ENCODE measurements at regions not wholly inside any gene's neighbourhood (a gene's known extent, or its start where the extent isn't known, plus 50 kb on each side); places are given as distances from the start of the nearest gene placed in this dataset.

DNA sequence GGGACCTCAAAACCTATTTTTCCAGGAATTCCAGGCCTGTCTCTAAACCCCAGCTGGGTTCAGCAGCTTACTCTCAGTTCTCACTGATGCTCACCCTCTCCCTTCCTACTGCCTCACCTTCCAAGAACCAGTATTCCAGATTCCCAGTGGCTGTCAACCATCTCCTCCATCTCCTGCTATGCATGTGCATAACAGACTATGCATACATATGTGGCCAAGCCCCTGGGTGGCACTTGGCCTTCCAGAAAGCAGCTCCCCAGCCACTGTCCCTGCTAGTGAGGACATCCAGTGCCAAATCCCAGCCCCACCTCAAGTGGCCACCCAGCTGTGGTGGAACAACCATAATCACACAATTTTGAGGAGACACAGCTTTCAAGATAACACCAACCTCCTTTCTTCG is 475.7 kb upstream of the PKN2 start:
- Histone ChIP-seq H3K27me3 (no peaks in the 10 kb centered on the region), H3K4me3 (no peak overlapping the region), H3K36me3 (no peaks in the 10 kb centered on the region), H3K9me3 (no peaks in the 10 kb centered on the region), H3K4me1 (no peaks in the 10 kb centered on the region), H3K27ac (no peak overlapping the region)
- WGBS, 2 donors = 82 to 94% methylated on average over 1 of the region's 1 CpG
- ATAC-seq (ENCODE audit: low FRiP score in 2 of 2) (no peak), DNase-seq (no peak)
- no peak for TF ChIP-seq POLR2AphosphoS5 (IDR thresholded peaks at IDR 0.05)
- TF ChIP-seq, protein P1, sequence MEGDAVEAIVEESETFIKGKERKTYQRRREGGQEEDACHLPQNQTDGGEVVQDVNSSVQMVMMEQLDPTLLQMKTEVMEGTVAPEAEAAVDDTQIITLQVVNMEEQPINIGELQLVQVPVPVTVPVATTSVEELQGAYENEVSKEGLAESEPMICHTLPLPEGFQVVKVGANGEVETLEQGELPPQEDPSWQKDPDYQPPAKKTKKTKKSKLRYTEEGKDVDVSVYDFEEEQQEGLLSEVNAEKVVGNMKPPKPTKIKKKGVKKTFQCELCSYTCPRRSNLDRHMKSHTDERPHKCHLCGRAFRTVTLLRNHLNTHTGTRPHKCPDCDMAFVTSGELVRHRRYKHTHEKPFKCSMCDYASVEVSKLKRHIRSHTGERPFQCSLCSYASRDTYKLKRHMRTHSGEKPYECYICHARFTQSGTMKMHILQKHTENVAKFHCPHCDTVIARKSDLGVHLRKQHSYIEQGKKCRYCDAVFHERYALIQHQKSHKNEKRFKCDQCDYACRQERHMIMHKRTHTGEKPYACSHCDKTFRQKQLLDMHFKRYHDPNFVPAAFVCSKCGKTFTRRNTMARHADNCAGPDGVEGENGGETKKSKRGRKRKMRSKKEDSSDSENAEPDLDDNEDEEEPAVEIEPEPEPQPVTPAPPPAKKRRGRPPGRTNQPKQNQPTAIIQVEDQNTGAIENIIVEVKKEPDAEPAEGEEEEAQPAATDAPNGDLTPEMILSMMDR (IDR thresholded peaks at IDR 0.05) = no peak
- TF ChIP-seq EP300 (IDR thresholded peaks at IDR 0.05) = no peak
- no peak for TF ChIP-seq POLR2A (IDR thresholded peaks at IDR 0.05)

DNA sequence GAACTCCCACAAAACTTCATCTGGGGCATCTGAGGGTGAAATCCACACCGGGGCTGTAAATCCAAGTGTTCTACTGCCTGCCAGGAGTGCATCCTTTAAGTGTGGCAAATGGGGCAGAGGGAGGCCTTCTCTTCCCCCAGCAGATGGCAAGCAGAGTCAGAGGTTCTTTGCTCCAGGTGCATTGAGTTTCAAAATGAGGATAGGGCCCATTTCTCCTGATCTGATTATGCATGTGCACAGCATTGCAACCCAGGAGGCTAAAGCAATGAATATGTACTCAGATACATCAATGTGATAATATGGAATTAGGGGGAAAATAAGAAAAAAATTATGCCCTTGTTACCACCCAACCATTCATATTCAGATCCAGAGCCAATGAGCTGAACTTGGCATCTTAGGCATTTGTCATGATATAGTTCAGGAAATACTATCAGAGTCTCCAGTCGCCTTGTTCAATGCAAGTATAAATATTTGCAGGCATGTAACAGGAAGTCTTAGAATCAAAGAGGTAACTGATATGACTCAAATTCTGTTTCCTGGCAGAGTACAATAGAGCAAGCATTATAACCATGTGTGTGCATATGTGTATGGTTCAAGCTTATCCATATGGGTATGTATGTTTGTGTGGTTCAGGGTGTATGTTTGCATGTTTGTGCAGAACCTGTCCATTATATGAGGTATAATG is 473.8 kb upstream of the PKN2 start:
- Histone ChIP-seq H3K36me3 (no peaks in the 10 kb centered on the region), H3K27me3 (no peaks in the 10 kb centered on the region), H3K4me1 (no peaks in the 10 kb centered on the region), H3K9me3 (no peaks in the 10 kb centered on the region), H3K27ac (no peak overlapping the region), H3K4me3 (no peak overlapping the region)
- ATAC-seq (ENCODE audit: low FRiP score in 2 of 2) (no peak), DNase-seq (no peak)
- WGBS, 2 donors = 63% methylated on average over 2 of the region's 2 CpGs
- TF ChIP-seq, protein P1 (IDR thresholded peaks at IDR 0.05) = no peak
- TF ChIP-seq POLR2A (IDR thresholded peaks at IDR 0.05) (no peak), EP300 (IDR thresholded peaks at IDR 0.05) (no peak), POLR2AphosphoS5 (IDR thresholded peaks at IDR 0.05) (no peak)

- TF ChIP-seq, protein P1 (IDR thresholded peaks at IDR 0.05) = no peak
- TF ChIP-seq EP300 (IDR thresholded peaks at IDR 0.05) = no peak
- no peak for TF ChIP-seq POLR2AphosphoS5 (IDR thresholded peaks at IDR 0.05)
- TF ChIP-seq POLR2A (IDR thresholded peaks at IDR 0.05) = no peak
- Histone ChIP-seq H3K9me3 (no peaks in the 10 kb centered on the region), H3K4me3 (no peak overlapping the region), H3K36me3 (no peaks in the 10 kb centered on the region), H3K4me1 (no peaks in the 10 kb centered on the region), H3K27ac (no peak overlapping the region), H3K27me3 (no peaks in the 10 kb centered on the region)
- 80 to 84% methylated on average over 4 of the region's 4 CpGs for WGBS, 2 donors
- no peak for ATAC-seq (ENCODE audit: low FRiP score in 2 of 2)
- no peak for DNase-seq
These were observed 467.6 kb upstream of the PKN2 start for GRCh38 chr1:88216441-88216840.

- no peaks in the 10 kb centered on the region for H3K4me1 ChIP-seq
- WGBS, 2 donors = 73 to 79% methylated on average over 2 of the region's 2 CpGs
- no peaks in the 10 kb centered on the region for H3K27me3 ChIP-seq
- no peak overlapping the region for H3K4me3 ChIP-seq
- H3K36me3 ChIP-seq = no peaks in the 10 kb centered on the region
- ATAC-seq (ENCODE audit: low FRiP score in 2 of 2) = no peak
- DNase-seq = no peak
- H3K27ac ChIP-seq = no peak overlapping the region
- no peak for TF ChIP-seq POLR2A (IDR thresholded peaks at IDR 0.05)
- no peak for TF ChIP-seq POLR2AphosphoS5 (IDR thresholded peaks at IDR 0.05)
- TF ChIP-seq, protein P1 (IDR thresholded peaks at IDR 0.05) = no peak
- no peak for TF ChIP-seq EP300 (IDR thresholded peaks at IDR 0.05)
- no peaks in the 10 kb centered on the region for H3K9me3 ChIP-seq
These were observed 466.7 kb upstream of the PKN2 start for GRCh38 chr1:88217386-88217785.

DNA sequence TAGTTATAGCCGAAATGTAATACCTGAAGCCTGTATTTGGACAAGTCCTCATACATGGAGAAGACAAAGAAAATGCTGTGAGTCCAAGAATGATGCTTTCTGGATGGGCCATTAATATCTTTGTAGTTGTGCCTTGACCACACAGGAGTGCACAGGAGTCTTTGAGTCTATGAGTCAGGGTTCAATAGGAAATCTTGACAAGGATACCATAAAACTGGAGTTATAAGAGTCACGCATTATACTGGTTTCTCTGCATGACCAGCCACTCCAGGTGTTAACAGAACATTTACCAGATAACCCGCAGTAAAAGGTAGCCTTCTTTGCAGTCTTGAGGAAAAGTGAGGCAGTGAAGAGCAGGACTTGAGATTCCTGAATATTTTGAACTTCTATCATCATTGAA is 464.6 kb upstream of the PKN2 start:
- TF ChIP-seq POLR2AphosphoS5 (IDR thresholded peaks at IDR 0.05) (no peak), POLR2A (IDR thresholded peaks at IDR 0.05) (no peak), EP300 (IDR thresholded peaks at IDR 0.05) (no peak)
- TF ChIP-seq, protein P1 (IDR thresholded peaks at IDR 0.05) = no peak
- Histone ChIP-seq H3K9me3 (no peaks in the 10 kb centered on the region), H3K4me1 (no peaks in the 10 kb centered on the region), H3K36me3 (no peaks in the 10 kb centered on the region), H3K4me3 (no peak overlapping the region), H3K27me3 (no peaks in the 10 kb centered on the region), H3K27ac (no peak overlapping the region)
- no peak for ATAC-seq (ENCODE audit: low FRiP score in 2 of 2)
- WGBS, 2 donors = 85 to 94% methylated on average over 3 of the region's 3 CpGs
- no peak for DNase-seq
